HT-29 (cell line): ENCODE measurements at regions not wholly inside any gene's neighbourhood (a gene's known extent, or its start where the extent isn't known, plus 50 kb on each side); places are given as distances from the start of the nearest gene placed in this dataset.

Experiments
- DNase-seq: peaks from one replicate; pipeline ENCODE4 v3.0.0-alpha.2; 2015; ENCODE audit warnings: low spot score

- DNase-seq, result no peak
Observed at GRCh38 chr20:24762791-24763350, 186.2 kb upstream of the CST7 start.

GRCh38 chr20:24763386-24764026 is 185.6 kb upstream of the CST7 start:
- no peak for DNase-seq

- DNase-seq, result no peak
Observed at GRCh38 chr20:24764027-24764793, 184.9 kb upstream of the CST7 start.

GRCh38 chr20:24764794-24765202 is 184.3 kb upstream of the CST7 start:
- DNase-seq, result no peak

GRCh38 chr20:24765316-24766142 is 183.5 kb upstream of the CST7 start:
- no peak for DNase-seq

- DNase-seq, result no peak
Observed at GRCh38 chr20:24766143-24766527, 182.9 kb upstream of the CST7 start.

GRCh38 chr20:24766826-24767622 is 182.0 kb upstream of the CST7 start:
- no peak for DNase-seq

- no peak for DNase-seq
Observed at GRCh38 chr20:24767623-24768100, 181.4 kb upstream of the CST7 start.

GRCh38 chr20:24768201-24768636 is 180.8 kb upstream of the CST7 start:
- DNase-seq, result no peak

- no peak for DNase-seq
Observed at GRCh38 chr20:24768713-24769601, 180.1 kb upstream of the CST7 start.

GRCh38 chr20:24769878-24770627 is 179.0 kb upstream of the CST7 start:
- DNase-seq, result no peak

- no peak for DNase-seq
Observed at GRCh38 chr20:24770628-24771541, 178.2 kb upstream of the CST7 start.

GRCh38 chr20:24771542-24772061 is 177.5 kb upstream of the CST7 start:
- no peak for DNase-seq

GRCh38 chr20:24772667-24773066 is 176.4 kb upstream of the CST7 start:
- DNase-seq, result no peak

- no peak for DNase-seq
Observed at GRCh38 chr20:24773168-24773567, 175.9 kb upstream of the CST7 start.

GRCh38 chr20:24773751-24774201 is 175.3 kb upstream of the CST7 start:
- no peak for DNase-seq

- no peak for DNase-seq
Observed at GRCh38 chr20:24775966-24776365, 173.1 kb upstream of the CST7 start.

- DNase-seq, result no peak
Observed at GRCh38 chr20:24776755-24777271, 172.3 kb upstream of the CST7 start.
